PC-3 (cell line): ENCODE measurements at regions not wholly inside any gene's neighbourhood (a gene's known extent, or its start where the extent isn't known, plus 50 kb on each side); places are given as distances from the start of the nearest gene placed in this dataset.

Experiments used
- ATAC-seq: fragments of 200-7000 bp; cut with Tn5 transposase; 2 replicates; pipeline ENCODE4 v1.9.1; 2020; ENCODE audit warnings: mild to moderate bottlenecking, moderate library complexity
- BruUV-seq: library from RNA; stranded (reverse); fragments of 400-500 nt; replicated peaks from 2 replicates; lab custom pipeline; 2021; lab: Mats Ljungman, UMichigan
- CTCF ChIA-PET: fragments of 300-600 bp; sonication (Branson Sonifier 250); formaldehyde crosslinking; loops from one replicate; lab custom pipeline; 2022; ENCODE audit warnings: antibody characterized with exemption; lab: Charles Lee
- POLR2A ChIA-PET: fragments of 300-600 bp; sonication (Branson Sonifier 250); formaldehyde crosslinking; loops from one replicate; lab custom pipeline; 2022; ENCODE audit warnings: antibody characterized with exemption; ENCODE audit not compliant: unreplicated experiment; lab: Charles Lee
- DNase-seq: peaks from one replicate; pipeline ENCODE4 v3.0.0-alpha.2; 2015
- H2AFZ ChIP-seq: fragments of 300-600 bp; sonication (generic); 2 replicates; pipeline ENCODE4 v1.6.0; 2016; ENCODE audit warnings: antibody characterized with exemption, low read length
- H3F3A ChIP-seq: fragments of 300-600 bp; sonication (generic); one replicate; pipeline ENCODE4 v1.6.0; 2017; ENCODE audit warnings: antibody characterized with exemption, low read length, control low read depth, mild to moderate bottlenecking; ENCODE audit not compliant: unreplicated experiment
- H3K27ac ChIP-seq: fragments of 300-600 bp; sonication (generic); 2 replicates; pipeline ENCODE4 v1.5.1; 2016; ENCODE audit warnings: mild to moderate bottlenecking, low read length
- H3K27me3 ChIP-seq: fragments of 300-600 bp; sonication (generic); 2 replicates; pipeline ENCODE4 v1.6.1; 2016; ENCODE audit warnings: low read length, mixed read lengths
- H3K36me3 ChIP-seq: fragments of 300-600 bp; sonication (generic); 2 replicates; pipeline ENCODE4 v1.6.1; 2016; ENCODE audit warnings: low read depth, mixed run types, low read length, mixed read lengths
- H3K4me1 ChIP-seq: fragments of 300-600 bp; sonication (generic); 2 replicates; pipeline ENCODE4 v1.5.1; 2016; ENCODE audit warnings: low read length; ENCODE audit not compliant: insufficient read depth
- H3K4me2 ChIP-seq: fragments of 300-600 bp; sonication (generic); 2 replicates; pipeline ENCODE4 v1.6.0; 2016; ENCODE audit warnings: low read length
- H3K4me3 ChIP-seq: fragments of 300-600 bp; sonication (generic); 2 replicates; pipeline ENCODE4 v1.5.1; 2016; ENCODE audit warnings: mild to moderate bottlenecking, low read length, mixed read lengths
- H3K79me2 ChIP-seq: fragments of 300-600 bp; sonication (generic); 2 replicates; pipeline ENCODE4 v1.6.1; 2017; ENCODE audit warnings: low read length, mixed read lengths
- H3K9ac ChIP-seq: fragments of 300-600 bp; sonication (generic); 2 replicates; pipeline ENCODE4 v1.6.0; 2016; ENCODE audit warnings: mild to moderate bottlenecking, low read length
- H3K9me2 ChIP-seq: fragments of 300-600 bp; sonication (generic); replicated peaks from 2 replicates; pipeline ENCODE4 v1.6.1; 2016; ENCODE audit warnings: mixed run types, low read length, mixed read lengths
- H3K9me3 ChIP-seq: fragments of 300-600 bp; sonication (generic); 2 replicates; pipeline ENCODE4 v1.6.1; 2016; ENCODE audit warnings: low read length, mixed read lengths
- H4K20me1 ChIP-seq: fragments of 300-600 bp; sonication (generic); 2 replicates; pipeline ENCODE4 v1.6.1; 2016; ENCODE audit warnings: low read length, mixed read lengths
- EZH2 ChIP-seq: fragments of 300-600 bp; sonication (generic); IDR thresholded peaks from one replicate; pipeline ENCODE4 v1.6.1; 2017; ENCODE audit warnings: antibody characterized with exemption, mild to moderate bottlenecking, low read length; ENCODE audit not compliant: unreplicated experiment
- EZH2phosphoT487 ChIP-seq: fragments of 300-600 bp; sonication (generic); IDR thresholded peaks from 2 replicates; pipeline ENCODE4 v1.6.1; 2018; ENCODE audit warnings: mild to moderate bottlenecking, antibody characterized with exemption, low read length, borderline replicate concordance
- intact Hi-C: fragments of 100-400 bp; cut with micrococcal nuclease; formaldehyde crosslinking; loops from 2 replicates; pipeline ENCODE4 v1.9.0; 2023
- TF ChIP-seq, protein P1 (sequence below): fragments of 300-600 bp; sonication (generic); conservative IDR thresholded peaks from 2 replicates; pipeline ENCODE4 v1.5.1; 2017; ENCODE audit warnings: antibody characterized with exemption, low read depth, mild to moderate bottlenecking, low read length

DNA sequence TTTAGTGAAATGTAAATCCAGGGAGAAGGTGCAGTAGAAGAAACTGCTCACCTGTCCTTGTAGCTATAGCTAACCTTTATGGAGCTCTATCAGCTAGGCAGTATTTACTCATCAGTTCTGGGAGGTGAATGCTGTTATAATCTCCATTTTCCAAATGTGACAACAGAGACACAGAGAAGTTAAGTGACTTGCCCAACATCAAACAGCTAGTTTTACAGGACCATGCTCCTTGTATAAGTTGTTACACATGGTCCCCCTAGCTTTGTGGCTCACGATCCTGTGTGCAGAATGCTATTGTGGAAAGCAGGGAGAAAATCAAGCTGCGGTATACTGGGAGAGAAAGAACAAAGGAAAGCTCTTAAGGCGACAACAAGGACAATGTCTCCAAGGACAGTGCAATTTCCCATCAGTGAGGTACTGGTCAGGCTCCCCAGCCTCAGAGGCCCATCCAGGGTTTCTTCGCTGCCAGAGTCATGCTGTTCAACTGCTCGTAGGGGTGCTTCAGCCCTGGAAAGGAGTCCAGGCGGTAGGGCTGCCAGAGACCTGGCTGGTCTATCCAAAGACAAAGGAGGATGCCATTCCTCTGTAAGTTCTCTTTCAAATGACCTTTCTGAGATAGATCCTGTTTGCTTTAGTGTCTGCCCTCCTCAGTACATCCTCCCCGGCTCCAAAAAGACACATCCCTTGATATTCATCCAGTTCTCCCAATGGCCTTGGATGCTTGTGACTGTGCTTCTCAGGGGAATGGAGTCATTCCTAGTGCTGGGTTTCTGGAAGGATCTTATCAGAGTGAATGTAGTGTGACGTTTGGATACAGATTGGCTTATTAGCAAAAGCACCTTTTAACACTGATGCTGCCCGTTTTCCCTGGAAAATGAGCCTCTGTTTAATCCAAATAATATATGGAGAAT lies 95.5 kb downstream of the ARF6 start:
- ChIA-PET POLR2A (no interaction called here), CTCF (interaction anchor here (0.7 kb wide), 1 partner anchor 50 kb away, joined by 5 read pairs; no protein-coding TSS in a partner anchor)
- Histone ChIP-seq H3K27ac (peak overlapping the region; percentile 32; the same call in 1 of the 2 replicates), H3K4me1 (peaks cover 24% of the 10 kb centered on the region), H3K9me2 (no peaks in the 10 kb centered on the region), H3K4me3 (no peak overlapping the region), H3K9ac (no peak overlapping the region), H3F3A (no peaks in the 10 kb centered on the region), H4K20me1 (no peaks in the 10 kb centered on the region), H3K27me3 (no peaks in the 10 kb centered on the region), H3K9me3 (no peaks in the 10 kb centered on the region), H3K36me3 (no peaks in the 10 kb centered on the region), H3K79me2 (no peaks in the 10 kb centered on the region), H2AFZ (no peak overlapping the region), H3K4me2 (no peak overlapping the region)
- no peak for DNase-seq
- BruUV-seq: no TSS peak
- intact Hi-C loops: no loop called here
- no peak for ATAC-seq
- TF ChIP-seq, protein P1, sequence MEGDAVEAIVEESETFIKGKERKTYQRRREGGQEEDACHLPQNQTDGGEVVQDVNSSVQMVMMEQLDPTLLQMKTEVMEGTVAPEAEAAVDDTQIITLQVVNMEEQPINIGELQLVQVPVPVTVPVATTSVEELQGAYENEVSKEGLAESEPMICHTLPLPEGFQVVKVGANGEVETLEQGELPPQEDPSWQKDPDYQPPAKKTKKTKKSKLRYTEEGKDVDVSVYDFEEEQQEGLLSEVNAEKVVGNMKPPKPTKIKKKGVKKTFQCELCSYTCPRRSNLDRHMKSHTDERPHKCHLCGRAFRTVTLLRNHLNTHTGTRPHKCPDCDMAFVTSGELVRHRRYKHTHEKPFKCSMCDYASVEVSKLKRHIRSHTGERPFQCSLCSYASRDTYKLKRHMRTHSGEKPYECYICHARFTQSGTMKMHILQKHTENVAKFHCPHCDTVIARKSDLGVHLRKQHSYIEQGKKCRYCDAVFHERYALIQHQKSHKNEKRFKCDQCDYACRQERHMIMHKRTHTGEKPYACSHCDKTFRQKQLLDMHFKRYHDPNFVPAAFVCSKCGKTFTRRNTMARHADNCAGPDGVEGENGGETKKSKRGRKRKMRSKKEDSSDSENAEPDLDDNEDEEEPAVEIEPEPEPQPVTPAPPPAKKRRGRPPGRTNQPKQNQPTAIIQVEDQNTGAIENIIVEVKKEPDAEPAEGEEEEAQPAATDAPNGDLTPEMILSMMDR: no peak
- TF ChIP-seq EZH2: no peak
- TF ChIP-seq EZH2phosphoT487: no peak

DNA sequence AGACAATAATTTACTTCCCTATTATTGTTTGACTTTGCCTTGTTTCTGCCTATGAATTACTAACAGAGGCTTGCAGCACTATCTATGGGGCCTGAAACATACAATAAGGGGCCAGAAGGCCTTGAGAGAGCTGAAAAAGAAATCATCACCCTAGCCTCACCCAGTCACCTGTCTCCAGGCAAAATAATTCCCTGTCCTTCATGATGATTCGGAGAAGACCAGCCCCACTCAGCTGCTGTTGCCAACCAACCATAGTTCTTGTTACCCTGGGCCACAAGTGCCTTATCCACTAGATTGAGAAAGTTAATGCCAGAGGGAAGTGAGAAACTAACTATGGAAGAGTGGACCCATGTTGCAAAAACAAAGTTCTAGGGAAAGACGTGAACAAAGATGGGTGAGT lies 97.1 kb downstream of the ARF6 start:
- no peaks in the 10 kb centered on the region for H4K20me1 ChIP-seq
- H3K9ac ChIP-seq: no peak overlapping the region
- no peaks in the 10 kb centered on the region for H3K9me3 ChIP-seq
- no peak overlapping the region for H3K4me2 ChIP-seq
- no peak overlapping the region for H3K4me3 ChIP-seq
- intact Hi-C loops: no loop called here
- no peaks in the 10 kb centered on the region for H3F3A ChIP-seq
- H3K9me2 ChIP-seq: no peaks in the 10 kb centered on the region
- ChIA-PET CTCF (interaction anchor here (0.8 kb wide), 1 partner anchor 356 kb away, joined by 5 read pairs; no protein-coding TSS in a partner anchor), POLR2A (no interaction called here)
- ATAC-seq: no peak
- H3K27me3 ChIP-seq: no peaks in the 10 kb centered on the region
- no peaks in the 10 kb centered on the region for H3K36me3 ChIP-seq
- TF ChIP-seq, protein P1: no peak
- no peak for TF ChIP-seq EZH2phosphoT487
- TF ChIP-seq EZH2: no peak
- BruUV-seq: no TSS peak
- peaks cover 24% of the 10 kb centered on the region for H3K4me1 ChIP-seq
- no peak overlapping the region for H3K27ac ChIP-seq
- no peak overlapping the region for H2AFZ ChIP-seq
- DNase-seq: no peak
- no peaks in the 10 kb centered on the region for H3K79me2 ChIP-seq

DNA sequence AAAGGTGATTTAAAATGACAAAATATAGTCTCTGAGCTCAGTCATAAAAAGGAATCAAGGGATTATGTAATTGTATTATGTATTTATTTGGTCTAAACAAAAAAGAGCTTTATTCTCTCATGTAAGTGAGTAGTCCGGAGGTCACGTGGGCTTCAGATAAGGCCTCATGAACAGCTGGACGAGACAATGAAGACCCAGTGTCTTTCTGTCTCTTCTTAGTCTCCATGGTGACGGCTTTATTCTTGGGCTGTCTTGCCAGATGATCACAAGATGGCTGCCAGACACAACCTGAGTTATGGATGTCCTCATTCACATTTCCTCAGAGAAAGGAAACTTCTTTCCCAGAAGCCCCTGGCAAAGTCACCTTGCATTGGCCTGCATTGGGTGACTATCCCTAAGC lies 98.6 kb downstream of the ARF6 start:
- Histone ChIP-seq H2AFZ (no peak overlapping the region), H3K36me3 (no peaks in the 10 kb centered on the region), H3K79me2 (no peaks in the 10 kb centered on the region), H3K27ac (no peak overlapping the region), H3K9me3 (no peaks in the 10 kb centered on the region), H3K4me1 (peaks cover 22% of the 10 kb centered on the region), H3F3A (no peaks in the 10 kb centered on the region), H3K4me3 (no peak overlapping the region), H3K27me3 (no peaks in the 10 kb centered on the region), H3K9me2 (no peaks in the 10 kb centered on the region), H3K9ac (no peak overlapping the region), H3K4me2 (no peak overlapping the region), H4K20me1 (no peaks in the 10 kb centered on the region)
- DNase-seq: no peak
- POLR2A ChIA-PET: interaction anchor here (0.7 kb wide), 1 partner anchor 10 kb away, joined by 7 read pairs; no protein-coding TSS in a partner anchor
- no TSS peak for BruUV-seq
- CTCF ChIA-PET: no interaction called here
- TF ChIP-seq, protein P1: no peak
- no peak for TF ChIP-seq EZH2
- TF ChIP-seq EZH2phosphoT487: no peak
- no peak for ATAC-seq
- intact Hi-C loops: no loop called here
